NCI-H1092 treated with DMSO at 0.1 percent for 48 hours (cell line): ENCODE measurements at regions not wholly inside any gene's neighbourhood (a gene's known extent, or its start where the extent isn't known, plus 50 kb on each side); places are given as distances from the start of the nearest gene placed in this dataset.
"Not testable (repeated sequence)": the region's sequence is repeated elsewhere in the genome, so short reads cannot be mapped to it uniquely, and the experiment has no call there.

Experiments
- DNase-seq: peaks from one replicate; lab custom pipeline; 2025; lab: John Stamatoyannopoulos, UW

- no peak for DNase-seq
Measured at GRCh38 chr10:57168611-57169240, 807.7 kb upstream of the ZWINT start.

- DNase-seq: no peak
Measured at GRCh38 chr10:57165671-57166070, 804.6 kb upstream of the ZWINT start.

GRCh38 chr10:57162231-57162630 lies 801.2 kb upstream of the ZWINT start:
- no peak for DNase-seq

GRCh38 chr10:57161157-57161556 lies 800.1 kb upstream of the ZWINT start:
- no peak for DNase-seq

- no peak for DNase-seq
Measured at GRCh38 chr10:57145548-57145947, 784.5 kb upstream of the ZWINT start.

GRCh38 chr10:57142925-57143576 lies 782.0 kb upstream of the ZWINT start:
- no peak for DNase-seq

GRCh38 chr10:57141708-57142107 lies 780.6 kb upstream of the ZWINT start:
- no peak for DNase-seq

GRCh38 chr10:57119684-57120083 lies 758.6 kb upstream of the ZWINT start:
- DNase-seq: no peak

- no peak for DNase-seq
Measured at GRCh38 chr10:57113545-57113944, 752.5 kb upstream of the ZWINT start.

- DNase-seq: no peak
Measured at GRCh38 chr10:57102236-57102635, 741.2 kb upstream of the ZWINT start.

GRCh38 chr10:57098146-57098545 lies 737.1 kb upstream of the ZWINT start:
- no peak for DNase-seq

- no peak for DNase-seq
Measured at GRCh38 chr10:57096044-57096443, 735.0 kb upstream of the ZWINT start.

GRCh38 chr10:57094965-57095364 lies 733.9 kb upstream of the ZWINT start:
- DNase-seq: no peak

- DNase-seq: no peak
Measured at GRCh38 chr10:57094083-57094482, 733.0 kb upstream of the ZWINT start.

GRCh38 chr10:57053530-57053929 lies 692.5 kb upstream of the ZWINT start:
- no peak for DNase-seq

GRCh38 chr10:57049096-57049495 lies 688.0 kb upstream of the ZWINT start:
- DNase-seq: no peak

GRCh38 chr10:57038531-57038930 lies 677.5 kb upstream of the ZWINT start:
- DNase-seq: no peak

- no peak for DNase-seq
Measured at GRCh38 chr10:57035310-57035709, 674.3 kb upstream of the ZWINT start.

- DNase-seq: not testable (repeated sequence)
Measured at GRCh38 chr10:57032301-57032700, 671.2 kb upstream of the ZWINT start.

- DNase-seq: no peak
Measured at GRCh38 chr10:57031346-57031745, 670.3 kb upstream of the ZWINT start.

- no peak for DNase-seq
Measured at GRCh38 chr10:57026307-57026706, 665.2 kb upstream of the ZWINT start.

GRCh38 chr10:57023626-57024025 lies 662.6 kb upstream of the ZWINT start:
- DNase-seq: no peak

GRCh38 chr10:57018452-57018851 lies 657.4 kb upstream of the ZWINT start:
- DNase-seq: no peak
